ENCODE measurements at regions not wholly inside any gene's neighbourhood (a gene's known extent, or its start where the extent isn't known, plus 50 kb on each side); places are given as distances from the start of the nearest gene placed in this dataset.

GRCh38 chr14:55752580-55753390 lies 172.8 kb downstream of the KTN1 start:
- no peaks in the 10 kb centered on the region for H3K27me3 ChIP-seq (ENCODE audit: control insufficient read depth in 3 of 3, insufficient read depth in 3 of 3, low read length in 2 of 3)
- TF ChIP-seq CTCF (IDR thresholded peaks at IDR 0.05; ENCODE audit: control extremely low read depth, extremely low read depth): no peak
- no peaks in the 10 kb centered on the region for H3K36me3 ChIP-seq (ENCODE audit: control insufficient read depth in 4 of 4, insufficient read depth in 4 of 4, low read length in 4 of 4)
- no peak overlapping the region for H3K27ac ChIP-seq (ENCODE audit: low read depth in 1 of 2, low read length in 1 of 2)
- peaks cover 0 to 8% (median 6%) of the 10 kb centered on the region in 5 donors for H3K4me1 ChIP-seq (ENCODE audit: control insufficient read depth in 5 of 5, insufficient read depth in 5 of 5, low read length in 5 of 5)
- H3K9me3 ChIP-seq (ENCODE audit: control insufficient read depth in 4 of 4, insufficient read depth in 3 of 4, low read length in 3 of 4): no peaks in the 10 kb centered on the region
- ATAC-seq (ENCODE audit: insufficient read depth, low FRiP score) (peak; percentile 35), DNase-seq (peak; percentile 51 to 78 (median 71))
- WGBS, 2 donors: 60 to 81% methylated on average over 7 of the region's 7 CpGs
- H3K9ac ChIP-seq (ENCODE audit: insufficient read depth in 1 of 2, low read length in 2 of 2): no peak overlapping the region
- H3K4me3 ChIP-seq: no peak overlapping the region

GRCh38 chr14:55754471-55754870 lies 174.5 kb downstream of the KTN1 start:
- Histone ChIP-seq H3K36me3 (ENCODE audit: control insufficient read depth in 4 of 4, insufficient read depth in 4 of 4, low read length in 4 of 4) (no peaks in the 10 kb centered on the region), H3K27me3 (ENCODE audit: control insufficient read depth in 3 of 3, insufficient read depth in 3 of 3, low read length in 2 of 3) (no peaks in the 10 kb centered on the region), H3K4me3 (no peak overlapping the region), H3K9ac (ENCODE audit: insufficient read depth in 1 of 2, low read length in 2 of 2) (no peak overlapping the region), H3K27ac (ENCODE audit: low read depth in 1 of 2, low read length in 1 of 2) (no peak overlapping the region), H3K4me1 (ENCODE audit: control insufficient read depth in 5 of 5, insufficient read depth in 5 of 5, low read length in 5 of 5) (peaks cover 0 to 12% (median 6%) of the 10 kb centered on the region in 5 donors), H3K9me3 (ENCODE audit: control insufficient read depth in 4 of 4, insufficient read depth in 3 of 4, low read length in 3 of 4) (no peaks in the 10 kb centered on the region)
- DNase-seq (no peak), ATAC-seq (ENCODE audit: insufficient read depth, low FRiP score) (no peak)
- 96 to 98% methylated on average over 2 of the region's 2 CpGs for WGBS, 2 donors
- TF ChIP-seq CTCF (IDR thresholded peaks at IDR 0.05; ENCODE audit: control extremely low read depth, extremely low read depth): no peak

- Histone ChIP-seq H3K9me3 (ENCODE audit: control insufficient read depth in 4 of 4, insufficient read depth in 3 of 4, low read length in 3 of 4) (no peaks in the 10 kb centered on the region), H3K27ac (ENCODE audit: low read depth in 1 of 2, low read length in 1 of 2) (no peak overlapping the region), H3K27me3 (ENCODE audit: control insufficient read depth in 3 of 3, insufficient read depth in 3 of 3, low read length in 2 of 3) (no peaks in the 10 kb centered on the region), H3K4me3 (no peak overlapping the region), H3K4me1 (ENCODE audit: control insufficient read depth in 5 of 5, insufficient read depth in 5 of 5, low read length in 5 of 5) (peaks cover 0 to 12% (median 6%) of the 10 kb centered on the region in 5 donors), H3K36me3 (ENCODE audit: control insufficient read depth in 4 of 4, insufficient read depth in 4 of 4, low read length in 4 of 4) (no peaks in the 10 kb centered on the region), H3K9ac (ENCODE audit: insufficient read depth in 1 of 2, low read length in 2 of 2) (no peak overlapping the region)
- TF ChIP-seq CTCF (IDR thresholded peaks at IDR 0.05; ENCODE audit: control extremely low read depth, extremely low read depth): no peak
- DNase-seq (no peak), ATAC-seq (ENCODE audit: insufficient read depth, low FRiP score) (no peak)
- WGBS, 2 donors: 94 to 98% methylated on average over 5 of the region's 5 CpGs
Observed at GRCh38 chr14:55754871-55755270, 174.9 kb downstream of the KTN1 start.

Measured in lung (tissue), 11 donors.